ENCODE measurements at regions not wholly inside any gene's neighbourhood (a gene's known extent, or its start where the extent isn't known, plus 50 kb on each side); places are given as distances from the start of the nearest gene placed in this dataset.
"Not testable (repeated sequence)": the region's sequence is repeated elsewhere in the genome, so short reads cannot be mapped to it uniquely, and the experiment has no call there.

- DNase-seq: no peak
These were observed 303.9 kb downstream of the C16orf95 start for GRCh38 chr16:87012954-87013938.

- DNase-seq: no peak
These were observed 303.1 kb downstream of the C16orf95 start for GRCh38 chr16:87014112-87014511.

GRCh38 chr16:87015021-87015420, 302.2 kb downstream of the C16orf95 start:
- DNase-seq: no peak

GRCh38 chr16:87016046-87017035, 300.9 kb downstream of the C16orf95 start:
- DNase-seq: no peak

- DNase-seq: no peak
These were observed 299.7 kb downstream of the C16orf95 start for GRCh38 chr16:87017371-87018012.

GRCh38 chr16:87025676-87026075, 291.5 kb downstream of the C16orf95 start:
- no peak for DNase-seq

- no peak for DNase-seq
These were observed 290.1 kb downstream of the C16orf95 start for GRCh38 chr16:87027056-87027616.

GRCh38 chr16:87028481-87029320, 288.5 kb downstream of the C16orf95 start:
- DNase-seq: no peak

GRCh38 chr16:87032554-87032953, 284.6 kb downstream of the C16orf95 start:
- no peak for DNase-seq

- no peak for DNase-seq
These were observed 284.1 kb downstream of the C16orf95 start for GRCh38 chr16:87033021-87033471.

GRCh38 chr16:87033541-87034300, 283.5 kb downstream of the C16orf95 start:
- DNase-seq: no peak

GRCh38 chr16:87034317-87034716, 282.9 kb downstream of the C16orf95 start:
- no peak for DNase-seq

GRCh38 chr16:87035053-87035452, 282.1 kb downstream of the C16orf95 start:
- no peak for DNase-seq

GRCh38 chr16:87037012-87037411, 280.2 kb downstream of the C16orf95 start:
- no peak for DNase-seq

- DNase-seq: not testable (repeated sequence)
These were observed 278.7 kb downstream of the C16orf95 start for GRCh38 chr16:87038528-87038927.

- no peak for DNase-seq
These were observed 276.7 kb downstream of the C16orf95 start for GRCh38 chr16:87040169-87041117.

- no peak for DNase-seq
These were observed 275.9 kb downstream of the C16orf95 start for GRCh38 chr16:87041286-87041685.

- no peak for DNase-seq
These were observed 274.5 kb downstream of the C16orf95 start for GRCh38 chr16:87042551-87043230.
